ENCODE measurements at regions not wholly inside any gene's neighbourhood (a gene's known extent, or its start where the extent isn't known, plus 50 kb on each side); places are given as distances from the start of the nearest gene placed in this dataset.

GRCh38 chr10:6769704-6770417 lies 189.8 kb upstream of the PRKCQ start:
- TF ChIP-seq CTCF (IDR thresholded peaks at IDR 0.05) (no peak), ZFX (IDR thresholded peaks at IDR 0.05; ENCODE audit: borderline replicate concordance) (no peak)
